ENCODE measurements at regions not wholly inside any gene's neighbourhood (a gene's known extent, or its start where the extent isn't known, plus 50 kb on each side); places are given as distances from the start of the nearest gene placed in this dataset.

GRCh38 chr11:90775567-90776165 lies 552.8 kb upstream of the CHORDC1 start:
- no peak for TF ChIP-seq POLR2A (IDR thresholded peaks at IDR 0.05)
- TF ChIP-seq CTCF (IDR thresholded peaks at IDR 0.05): no peak
